ENCODE measurements at regions not wholly inside any gene's neighbourhood (a gene's known extent, or its start where the extent isn't known, plus 50 kb on each side); places are given as distances from the start of the nearest gene placed in this dataset.
"Not testable (repeated sequence)": the region's sequence is repeated elsewhere in the genome, so short reads cannot be mapped to it uniquely, and the experiment has no call there.

DNA sequence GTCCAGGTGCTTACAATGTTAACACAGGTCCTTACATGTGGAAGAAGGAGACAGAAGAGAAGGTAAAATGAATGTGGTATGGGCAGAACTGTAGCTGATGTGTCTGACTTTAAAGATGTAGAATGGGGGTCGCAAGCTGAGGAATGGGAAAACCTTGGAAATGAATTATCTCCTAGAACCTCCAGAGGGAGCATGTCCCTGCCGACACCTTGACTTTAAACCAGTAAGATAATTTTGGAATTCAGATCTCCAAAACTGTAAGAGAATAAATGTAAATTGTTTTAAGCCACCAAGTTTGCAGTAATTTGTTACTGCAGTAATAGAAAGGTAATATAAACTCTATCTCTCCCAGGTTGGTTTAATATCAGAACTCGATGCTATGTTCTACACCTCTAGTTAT, 80.1 kb upstream of the ALG10 start:
- 56 to 62% (median 59%) methylated on average over 3 of the region's 3 CpGs for WGBS, 4 donors
- no peak overlapping the region for H3K27ac ChIP-seq
- H3K4me1 ChIP-seq: no peaks in the 10 kb centered on the region
- intact Hi-C loops (cut with DNase I): no loop called here
- no peaks in the 10 kb centered on the region for H3K27me3 ChIP-seq
- no peak for TF ChIP-seq POLR2A (IDR thresholded peaks at IDR 0.05)
- TF ChIP-seq, protein P1, sequence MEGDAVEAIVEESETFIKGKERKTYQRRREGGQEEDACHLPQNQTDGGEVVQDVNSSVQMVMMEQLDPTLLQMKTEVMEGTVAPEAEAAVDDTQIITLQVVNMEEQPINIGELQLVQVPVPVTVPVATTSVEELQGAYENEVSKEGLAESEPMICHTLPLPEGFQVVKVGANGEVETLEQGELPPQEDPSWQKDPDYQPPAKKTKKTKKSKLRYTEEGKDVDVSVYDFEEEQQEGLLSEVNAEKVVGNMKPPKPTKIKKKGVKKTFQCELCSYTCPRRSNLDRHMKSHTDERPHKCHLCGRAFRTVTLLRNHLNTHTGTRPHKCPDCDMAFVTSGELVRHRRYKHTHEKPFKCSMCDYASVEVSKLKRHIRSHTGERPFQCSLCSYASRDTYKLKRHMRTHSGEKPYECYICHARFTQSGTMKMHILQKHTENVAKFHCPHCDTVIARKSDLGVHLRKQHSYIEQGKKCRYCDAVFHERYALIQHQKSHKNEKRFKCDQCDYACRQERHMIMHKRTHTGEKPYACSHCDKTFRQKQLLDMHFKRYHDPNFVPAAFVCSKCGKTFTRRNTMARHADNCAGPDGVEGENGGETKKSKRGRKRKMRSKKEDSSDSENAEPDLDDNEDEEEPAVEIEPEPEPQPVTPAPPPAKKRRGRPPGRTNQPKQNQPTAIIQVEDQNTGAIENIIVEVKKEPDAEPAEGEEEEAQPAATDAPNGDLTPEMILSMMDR (IDR thresholded peaks at IDR 0.05): peak in 1 of 12 donors; percentile 6
- ATAC-seq (no peak), DNase-seq (no peak)
- H3K4me3 ChIP-seq: no peak overlapping the region
- no peaks in the 10 kb centered on the region for H3K36me3 ChIP-seq
- no peaks in the 10 kb centered on the region for H3K9me3 ChIP-seq

DNA sequence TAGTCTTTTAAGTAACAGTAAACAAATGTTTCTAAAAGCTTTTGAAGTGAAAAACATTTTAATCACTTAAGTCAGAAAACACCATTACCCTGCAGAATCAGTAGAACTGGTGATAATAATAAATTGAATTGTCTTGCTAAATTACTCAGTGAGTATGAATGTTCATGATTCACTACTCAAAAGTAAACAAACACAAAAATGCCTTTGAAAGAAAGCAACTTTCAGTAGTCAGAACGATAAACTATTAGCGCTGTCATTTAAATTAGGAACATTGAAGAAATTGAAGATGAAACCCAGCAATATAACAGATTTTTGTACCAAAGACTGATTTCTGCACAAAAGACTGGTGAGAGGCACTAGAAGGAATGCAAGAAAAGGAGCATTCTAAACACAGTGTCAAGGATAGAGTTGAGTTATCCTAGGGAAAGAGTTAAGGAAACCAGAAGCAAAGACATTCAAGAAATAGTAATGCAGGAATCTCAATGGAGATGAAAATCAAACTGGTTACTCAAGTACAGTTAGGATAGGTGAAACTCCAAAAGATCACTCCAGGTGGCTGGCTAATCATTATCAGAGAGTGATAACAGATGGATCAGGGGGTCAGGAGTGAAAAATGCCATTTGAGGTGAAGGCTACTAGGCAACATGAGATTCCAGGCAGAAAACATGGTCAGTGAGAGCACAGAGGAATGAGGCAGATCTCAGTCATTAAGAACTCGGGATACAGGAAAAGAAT, 77.4 kb upstream of the ALG10 start:
- intact Hi-C loops (cut with DNase I): no loop called here
- H3K36me3 ChIP-seq: no peaks in the 10 kb centered on the region
- DNase-seq: no peak
- WGBS, 4 donors: 71 to 82% (median 79%) methylated on average over 3 of the region's 3 CpGs
- no peaks in the 10 kb centered on the region for H3K4me1 ChIP-seq
- peaks cover 0 to 21% (median 12%) of the 10 kb centered on the region in 12 donors for H3K9me3 ChIP-seq
- no peaks in the 10 kb centered on the region for H3K27me3 ChIP-seq
- no peak for ATAC-seq
- TF ChIP-seq, protein P1 (IDR thresholded peaks at IDR 0.05): no peak
- no peak for TF ChIP-seq POLR2A (IDR thresholded peaks at IDR 0.05)
- H3K27ac ChIP-seq: no peak overlapping the region
- H3K4me3 ChIP-seq: no peak overlapping the region

DNA sequence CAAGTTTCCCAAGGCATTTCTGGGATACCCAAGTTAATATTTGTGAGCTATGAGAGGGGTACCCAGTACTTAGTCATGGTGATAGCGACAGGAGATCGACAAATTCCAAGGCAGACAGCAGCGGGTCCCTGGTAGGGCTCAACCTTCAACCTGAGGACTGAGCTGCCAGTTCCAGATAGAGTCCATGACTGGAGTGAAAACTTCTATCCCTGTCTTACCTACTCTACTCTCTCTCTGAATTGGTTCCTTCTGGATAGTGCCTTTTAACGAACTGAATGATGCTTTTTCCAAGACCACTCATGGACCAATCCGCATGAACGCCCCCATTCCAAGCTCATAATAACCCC, 76.9 kb upstream of the ALG10 start:
- no peak for ATAC-seq
- WGBS, 4 donors: 69 to 82% (median 76%) methylated on average over 6 of the region's 6 CpGs
- Histone ChIP-seq H3K4me1 (no peaks in the 10 kb centered on the region), H3K4me3 (no peak overlapping the region), H3K27ac (no peak overlapping the region), H3K36me3 (no peaks in the 10 kb centered on the region), H3K27me3 (no peaks in the 10 kb centered on the region), H3K9me3 (peaks cover 0 to 26% (median 17%) of the 10 kb centered on the region in 12 donors)
- TF ChIP-seq, protein P1 (IDR thresholded peaks at IDR 0.05): no peak
- TF ChIP-seq POLR2A (IDR thresholded peaks at IDR 0.05): no peak
- intact Hi-C loops (cut with DNase I): no loop called here
- DNase-seq: no peak

DNA sequence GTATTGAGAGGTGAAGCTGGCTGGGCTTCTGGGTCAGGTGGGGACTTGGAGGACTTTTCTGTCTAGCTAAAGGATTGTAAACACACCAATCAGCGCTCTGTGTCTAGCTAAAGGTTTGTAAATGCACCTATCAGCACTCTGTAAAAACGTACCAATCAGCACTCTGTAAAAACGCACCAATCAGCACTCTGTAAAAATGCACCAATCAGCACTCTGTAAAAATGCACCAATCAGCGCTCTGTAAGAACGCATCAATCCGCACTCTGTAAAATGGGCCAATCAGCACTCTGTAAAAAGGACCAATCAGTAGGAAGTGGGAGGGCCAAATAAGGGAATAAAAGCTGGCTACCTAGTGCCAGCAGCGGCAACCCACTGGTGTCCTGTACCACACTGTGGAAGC, 56.1 kb upstream of the ALG10 start:
- intact Hi-C loops (cut with DNase I); H3K27me3 ChIP-seq; H3K9me3 ChIP-seq; H3K27ac ChIP-seq; ATAC-seq; H3K4me1 ChIP-seq; DNase-seq; H3K4me3 ChIP-seq; H3K36me3 ChIP-seq: not testable (repeated sequence)
- WGBS, 4 donors: 81 to 92% (median 88%) methylated on average over 7 of the region's 7 CpGs

DNA sequence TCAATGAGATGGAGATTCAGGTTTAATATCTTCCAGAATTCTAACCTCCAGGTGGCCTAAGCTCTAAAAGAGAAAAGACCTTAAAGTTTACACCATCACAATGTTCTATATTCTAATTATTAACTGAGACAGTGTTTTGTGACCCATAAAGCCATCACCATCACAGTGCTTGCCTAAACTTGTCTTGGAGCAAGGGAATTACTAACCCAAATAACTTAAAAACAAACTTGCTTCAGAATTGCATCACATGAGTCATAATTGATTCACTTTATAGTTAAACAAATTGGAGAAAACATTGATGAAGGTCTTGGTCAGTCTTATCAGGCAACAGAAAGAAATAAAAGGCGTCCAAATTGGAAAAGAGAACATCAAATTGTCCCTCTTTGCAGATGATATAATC, 54.5 kb upstream of the ALG10 start:
- intact Hi-C loops (cut with DNase I): no loop called here
- Histone ChIP-seq H3K36me3 (no peaks in the 10 kb centered on the region), H3K4me3 (no peak overlapping the region), H3K27ac (no peak overlapping the region), H3K9me3 (peaks cover 0 to 2% (median 0%) of the 10 kb centered on the region in 12 donors), H3K27me3 (no peaks in the 10 kb centered on the region), H3K4me1 (no peaks in the 10 kb centered on the region)
- WGBS, 4 donors: 48 to 63% (median 54%) methylated on average over 1 of the region's 1 CpG
- no peak for TF ChIP-seq POLR2A (IDR thresholded peaks at IDR 0.05)
- TF ChIP-seq, protein P1 (IDR thresholded peaks at IDR 0.05): no peak
- DNase-seq: no peak
- no peak for ATAC-seq

Data from heart left ventricle (tissue), 16 donors.